Renal cortical epithelial cell (primary cell): ENCODE measurements at regions not wholly inside any gene's neighbourhood (a gene's known extent, or its start where the extent isn't known, plus 50 kb on each side); places are given as distances from the start of the nearest gene placed in this dataset.
"Not testable (repeated sequence)": the region's sequence is repeated elsewhere in the genome, so short reads cannot be mapped to it uniquely, and the experiment has no call there.

Experiments used
- DNase-seq: peaks from one replicate; pipeline ENCODE4 v3.0.0-alpha.2; 2011; ENCODE audit warnings: low read depth

DNA sequence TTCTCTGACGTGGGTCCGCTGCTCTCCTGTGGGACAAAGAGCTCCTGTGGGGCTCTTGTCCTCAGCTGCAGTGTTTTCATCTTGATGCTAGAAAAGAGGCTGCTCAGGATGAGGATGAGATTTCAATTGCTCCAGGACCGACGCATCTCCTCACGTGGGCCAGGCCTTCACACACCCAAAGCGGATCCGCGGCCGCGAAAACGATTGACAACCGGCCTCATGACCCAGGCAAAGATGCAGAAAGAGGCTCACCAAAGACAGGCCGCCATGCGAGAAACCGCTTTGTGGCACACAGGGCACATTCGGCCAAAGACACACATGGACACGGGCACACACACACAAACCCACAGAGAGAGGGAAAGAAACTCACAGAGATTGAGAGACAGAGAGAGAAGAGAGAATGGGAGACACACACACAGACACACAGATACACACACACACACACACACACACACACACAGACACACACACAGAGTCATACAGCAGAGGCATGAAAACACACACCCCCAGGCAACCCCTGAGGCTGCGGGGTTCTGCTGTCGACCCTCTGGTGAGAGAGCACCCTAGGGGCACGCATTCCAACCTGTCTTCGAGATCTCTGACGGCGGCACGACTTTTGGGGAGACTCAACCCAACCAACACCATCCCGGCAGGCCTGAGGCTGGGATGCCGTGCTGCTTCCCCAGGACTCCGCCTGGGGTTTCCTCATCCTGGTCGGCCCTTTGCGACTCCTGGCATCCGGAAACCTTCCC, 168.5 kb upstream of the ZNF337 start:
- DNase-seq = not testable (repeated sequence)

DNA sequence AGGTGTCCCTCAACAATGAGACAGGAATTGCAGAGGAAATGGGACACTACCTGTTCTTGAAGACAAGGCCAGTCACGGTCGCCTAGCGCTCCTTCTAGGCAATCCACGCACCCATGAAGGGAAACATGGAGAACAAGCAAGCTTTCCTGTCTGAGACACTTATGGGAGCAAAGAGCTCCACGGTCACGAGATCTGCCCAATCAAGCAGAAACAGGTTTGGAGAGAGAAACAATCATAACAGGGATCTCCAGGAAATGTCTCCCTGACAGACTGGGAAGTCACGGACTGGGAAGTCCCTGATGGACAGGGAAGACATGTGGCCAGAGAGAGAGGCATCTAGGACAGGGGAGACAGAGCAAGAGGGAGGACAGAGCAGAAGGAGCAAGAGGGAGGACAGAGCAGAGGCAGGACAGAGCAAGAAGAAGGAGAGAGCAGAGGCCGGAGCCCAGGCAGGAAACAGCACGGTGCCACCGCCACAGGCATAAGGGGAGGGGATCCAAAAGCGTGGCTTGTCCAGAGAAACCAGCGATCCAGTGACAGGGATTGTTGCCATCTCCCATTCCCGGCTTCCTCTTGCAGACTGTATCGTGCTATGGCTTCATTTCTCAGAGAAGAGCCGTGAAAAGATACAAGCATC, 167.8 kb upstream of the ZNF337 start:
- no peak for DNase-seq

DNA sequence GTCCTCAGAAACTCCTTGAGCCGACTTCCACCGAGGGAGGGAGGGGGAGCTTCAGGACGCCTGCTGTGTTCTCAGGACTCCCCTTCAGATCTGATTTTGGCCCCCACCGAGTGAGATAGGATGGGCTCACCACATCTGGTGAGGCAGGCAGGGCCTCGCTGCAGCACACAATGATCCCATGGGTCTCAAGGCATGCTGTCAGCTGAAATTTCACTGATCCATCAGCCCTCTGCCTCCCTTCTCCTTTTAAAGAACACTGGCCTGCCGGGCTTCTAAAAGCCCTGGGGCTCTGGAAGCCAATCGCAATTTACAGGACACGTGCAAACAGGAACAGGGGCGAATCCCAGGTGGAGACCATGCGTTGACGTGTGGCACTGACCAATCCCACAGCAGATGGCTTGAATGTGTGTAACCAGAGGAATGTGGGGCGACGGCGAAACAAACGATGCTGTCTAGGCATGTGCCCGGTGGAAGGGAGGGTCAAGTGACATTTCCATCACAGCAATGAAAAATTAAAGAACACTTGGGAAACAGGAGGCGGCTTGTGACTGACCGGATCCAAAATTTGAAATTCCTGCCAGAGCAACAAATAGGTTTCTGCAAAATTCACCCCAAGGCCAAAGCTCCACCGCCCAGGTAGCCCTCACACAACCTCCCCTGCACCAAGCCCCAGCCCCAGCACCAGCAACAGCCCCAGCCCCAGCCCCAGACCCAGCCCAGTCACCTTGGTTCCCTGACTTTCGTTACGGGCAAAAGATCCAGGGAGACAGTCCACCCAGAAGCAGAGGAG, 167.1 kb upstream of the ZNF337 start:
- no peak for DNase-seq

DNA sequence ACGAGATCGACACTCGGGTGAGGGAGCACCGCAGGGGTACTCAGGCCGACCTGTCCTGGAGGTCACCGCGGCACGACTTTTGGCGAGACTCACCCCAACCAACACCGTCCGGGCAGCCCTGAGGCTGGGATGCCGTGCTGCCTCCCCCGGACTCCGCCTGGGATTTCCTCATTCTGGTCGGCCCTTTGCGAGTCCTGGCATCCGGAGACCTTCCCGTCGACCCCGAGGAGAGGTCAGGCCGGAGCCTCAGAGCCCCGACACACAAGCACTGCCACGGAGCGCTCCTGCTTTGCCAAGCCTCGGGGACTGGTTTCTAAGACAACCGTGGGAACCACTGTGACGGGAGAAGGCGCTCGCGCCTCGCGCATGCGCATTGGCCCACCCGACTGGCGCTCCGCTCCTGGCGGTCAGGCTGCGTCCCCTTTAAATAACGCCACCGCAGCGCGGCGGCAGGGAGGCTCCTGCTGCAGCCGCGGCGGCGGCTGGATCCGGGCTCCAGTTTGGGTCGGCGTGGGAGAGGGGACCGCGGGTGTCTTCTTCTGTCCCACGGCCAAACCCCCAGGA, 166.4 kb upstream of the ZNF337 start:
- peak; percentile 65 for DNase-seq

DNA sequence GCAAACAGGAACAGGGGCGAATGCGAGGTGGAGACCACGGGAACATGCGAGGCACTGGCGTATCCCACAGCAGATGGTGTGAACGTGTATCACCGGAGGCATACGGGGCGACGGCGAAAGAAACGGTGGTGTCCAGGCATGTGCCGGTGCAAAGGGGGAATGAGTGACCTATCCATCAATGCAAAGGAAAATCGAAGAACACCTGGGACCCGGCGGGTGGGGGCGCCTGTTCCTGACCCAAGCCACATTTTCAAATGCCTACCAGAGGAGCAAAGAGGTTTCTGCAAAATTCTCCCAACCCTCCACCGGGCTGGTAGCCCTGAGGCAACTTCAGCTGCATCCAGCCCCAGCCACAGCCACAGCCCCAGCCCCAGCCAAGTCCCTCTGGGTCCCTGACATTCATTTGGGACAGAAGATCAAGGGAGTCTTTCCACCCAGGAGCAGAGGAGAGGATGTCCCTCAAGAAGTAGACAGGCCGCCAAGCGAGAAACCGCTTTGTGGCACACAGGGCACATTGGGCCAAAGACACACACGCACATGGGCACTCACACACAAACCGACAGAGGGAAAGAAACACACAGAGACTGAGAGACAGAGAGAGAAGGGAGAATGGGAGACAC, 164.0 kb upstream of the ZNF337 start:
- no peak for DNase-seq

DNA sequence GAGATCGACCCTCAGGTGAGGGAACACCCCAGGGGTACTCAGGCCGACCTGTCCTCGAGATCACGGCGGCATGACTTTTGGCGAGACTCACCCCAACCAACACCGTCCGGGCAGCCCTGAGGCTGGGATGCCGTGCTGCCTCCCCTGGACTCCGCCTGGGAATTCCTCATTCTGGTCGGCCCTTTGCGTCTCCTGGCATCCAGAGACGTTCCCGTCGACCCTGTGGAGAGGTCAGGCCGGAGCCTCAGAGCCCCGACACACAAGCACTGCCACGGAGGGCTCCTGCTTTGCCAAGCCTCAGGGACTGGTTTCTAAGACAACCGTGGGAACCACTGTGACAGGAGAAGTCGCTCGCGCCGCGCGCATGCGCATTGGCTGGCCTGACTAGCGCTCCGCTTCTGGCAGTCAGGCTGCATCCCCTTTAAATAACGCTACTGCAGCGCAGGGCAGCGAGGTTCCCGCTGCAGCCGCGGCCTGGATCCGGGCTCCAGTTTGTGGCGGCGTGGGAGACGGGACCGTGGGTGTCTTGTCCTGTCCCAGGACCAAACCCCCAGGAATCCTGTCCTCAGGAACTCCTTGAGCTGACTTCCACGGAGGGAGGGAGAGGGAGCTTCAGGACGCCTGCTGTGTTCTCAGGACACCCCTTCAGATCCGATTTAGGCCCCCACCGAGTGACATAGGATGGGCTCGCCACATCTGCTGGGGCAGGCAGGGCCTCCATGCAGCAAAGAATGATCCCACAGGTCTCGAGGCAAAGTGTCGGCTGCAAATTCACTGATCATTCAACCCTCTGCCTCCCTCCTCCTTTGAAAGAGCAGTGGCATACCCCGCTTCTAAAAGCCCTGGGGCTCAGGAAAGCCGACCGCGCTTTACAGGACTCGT, 163.2 kb upstream of the ZNF337 start:
- peak; percentile 37 for DNase-seq

DNA sequence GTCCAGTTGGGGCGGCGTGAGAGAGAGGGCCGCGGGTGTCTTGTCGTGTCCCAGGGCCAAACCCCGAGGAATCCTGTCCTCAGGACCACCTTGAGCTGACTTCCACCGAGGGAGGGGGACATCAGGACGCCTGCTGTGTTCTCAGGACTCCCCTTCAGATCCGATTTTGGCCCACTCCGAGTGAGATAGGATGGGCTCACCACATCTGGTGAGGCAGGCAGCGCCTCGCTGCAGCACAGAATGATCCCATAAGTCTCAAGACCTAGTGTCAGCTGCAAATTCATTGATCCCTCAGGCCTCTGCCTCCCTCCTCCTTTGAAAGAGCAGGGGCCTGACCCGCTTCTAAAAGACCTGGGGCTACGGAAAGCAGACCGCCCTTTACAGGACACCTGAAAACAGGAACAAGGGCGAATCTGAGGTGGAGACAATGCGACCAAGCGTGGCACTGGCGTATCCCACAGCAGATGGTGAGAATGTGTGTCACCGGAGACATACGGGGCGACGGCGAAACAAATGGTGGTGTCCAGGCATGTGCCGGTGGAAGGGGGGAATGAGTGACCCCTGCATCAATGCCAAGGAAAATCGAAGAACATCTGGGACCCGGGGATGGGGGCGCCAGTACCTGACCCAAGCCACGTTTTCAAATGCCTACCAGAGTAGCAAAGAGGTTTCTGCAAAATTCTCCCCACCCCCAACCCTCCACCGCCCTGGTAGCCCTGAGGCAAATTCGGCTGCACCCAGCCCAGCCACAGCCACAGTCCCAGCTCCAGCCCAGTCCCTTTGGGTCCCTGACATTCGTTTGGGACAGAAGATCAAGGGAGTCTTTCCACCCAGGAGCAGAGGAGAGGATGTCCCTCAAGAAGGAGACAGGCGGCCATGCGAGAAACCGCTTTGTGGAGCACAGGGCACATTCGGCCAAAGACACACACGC, 162.1 kb upstream of the ZNF337 start:
- DNase-seq = no peak

DNA sequence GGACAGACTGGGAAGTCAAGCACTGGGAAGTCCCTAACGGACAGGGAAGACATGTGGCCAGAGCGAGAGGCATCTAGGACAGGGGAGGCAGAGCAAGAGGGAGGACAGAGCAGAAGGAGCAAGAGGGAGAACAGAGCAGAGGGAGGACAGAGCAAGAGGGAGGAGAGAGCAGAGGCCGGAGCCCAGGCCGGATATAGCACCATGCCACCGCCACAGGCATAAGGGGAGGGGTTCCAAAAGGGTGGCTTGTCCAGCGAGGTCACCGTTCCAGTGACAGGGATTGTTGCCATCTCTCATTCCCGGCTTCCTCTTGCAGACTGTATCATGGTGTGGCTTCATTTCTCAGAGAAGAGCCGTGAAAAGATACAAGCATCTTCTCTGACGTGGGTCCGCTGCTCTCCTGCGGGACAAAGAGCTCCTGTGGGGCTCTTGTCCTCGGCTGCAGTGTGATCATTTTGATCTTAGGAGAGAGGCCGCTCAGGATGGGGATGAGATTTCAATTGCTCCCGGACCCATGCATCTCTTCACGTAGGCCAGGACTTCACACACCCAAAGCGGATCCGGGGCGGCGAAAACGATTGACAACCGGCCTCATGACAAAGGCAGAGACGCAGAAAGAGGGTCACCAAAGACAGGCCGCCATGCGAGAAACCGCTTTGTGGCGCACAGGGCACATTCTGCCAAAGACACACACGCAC, 160.6 kb upstream of the ZNF337 start:
- not testable (repeated sequence) for DNase-seq

DNA sequence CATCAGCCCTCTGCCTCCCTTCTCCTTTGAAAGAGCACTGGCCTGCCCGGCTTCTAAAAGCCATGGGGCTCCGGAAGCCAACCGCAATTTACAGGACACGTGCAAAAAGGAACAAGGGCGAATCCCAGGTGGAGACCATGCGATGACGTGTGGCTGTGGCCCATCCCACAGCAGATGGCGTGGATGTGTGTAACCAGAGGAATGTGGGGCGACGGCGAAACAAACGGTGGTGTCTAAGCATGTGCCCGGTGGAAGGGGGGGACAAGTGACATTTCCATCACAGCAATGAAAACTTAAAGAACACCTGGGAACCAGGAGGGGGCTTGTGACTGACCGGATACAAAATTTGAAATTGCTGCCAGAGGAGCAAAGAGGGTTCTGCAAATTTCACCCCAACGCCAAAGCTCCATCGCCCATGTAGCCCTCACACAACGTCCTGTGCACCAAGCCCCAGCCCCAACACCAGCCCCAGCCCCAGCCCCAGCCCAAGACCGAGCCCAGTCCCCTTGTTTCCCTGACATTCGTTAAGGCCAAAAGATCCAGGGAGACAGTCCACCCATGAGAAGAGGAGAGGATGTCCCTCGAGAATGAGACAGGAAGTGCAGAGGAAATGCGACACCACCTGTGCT, 159.7 kb upstream of the ZNF337 start:
- DNase-seq = no peak

DNA sequence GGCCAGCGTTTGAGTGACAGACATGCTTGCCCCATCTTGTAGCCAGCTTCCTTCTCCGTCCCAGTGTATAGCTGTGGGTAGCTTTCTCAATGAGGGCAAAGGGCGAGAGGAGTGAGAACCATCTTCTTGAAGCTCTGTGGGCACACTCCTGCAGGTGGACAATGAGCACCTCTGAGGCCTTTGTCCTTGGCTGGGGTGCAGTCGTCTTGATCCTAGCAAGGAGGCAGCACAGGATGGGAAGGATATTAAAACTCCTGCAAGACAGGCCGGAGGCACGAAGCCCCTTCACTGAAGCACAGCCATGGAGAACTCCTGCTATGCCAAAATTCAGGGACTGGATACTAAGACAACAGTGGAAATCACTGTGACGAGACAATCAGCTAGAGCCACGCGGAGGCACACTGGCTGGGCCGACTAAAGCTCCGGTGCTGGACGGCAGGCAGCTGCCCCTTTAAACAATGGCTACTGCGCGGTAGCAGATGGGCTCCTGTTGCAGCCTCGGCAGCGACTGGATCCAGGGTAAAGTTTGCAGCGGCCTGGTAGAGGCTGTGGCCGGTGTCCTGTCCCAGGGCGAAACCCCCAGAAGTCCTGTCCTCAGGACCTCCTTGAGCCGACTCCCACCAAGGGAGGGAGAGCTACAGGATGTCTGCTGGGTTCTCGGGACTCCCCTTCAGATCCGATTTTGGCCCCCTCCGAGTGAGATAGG, 159.0 kb upstream of the ZNF337 start:
- not testable (repeated sequence) for DNase-seq

DNA sequence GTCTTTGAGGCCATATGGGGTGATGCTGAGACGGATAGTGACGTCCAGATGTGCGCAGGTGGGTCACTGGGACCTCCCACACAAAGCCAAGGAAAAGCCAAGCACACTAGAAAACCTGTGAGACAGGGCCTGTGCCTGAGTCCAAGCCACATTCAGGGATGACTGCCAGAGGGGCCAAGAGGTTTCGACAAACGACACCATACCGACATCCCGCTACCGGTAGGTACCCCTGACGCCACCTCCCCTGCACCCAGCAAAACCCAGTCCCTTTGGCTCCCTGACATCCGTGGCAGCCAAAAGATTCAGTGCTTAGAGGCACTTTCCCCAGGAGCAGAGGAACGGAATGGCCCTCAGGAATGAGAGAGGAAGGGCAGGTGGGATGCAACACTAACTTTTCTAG, 158.0 kb upstream of the ZNF337 start:
- DNase-seq = not testable (repeated sequence)

DNA sequence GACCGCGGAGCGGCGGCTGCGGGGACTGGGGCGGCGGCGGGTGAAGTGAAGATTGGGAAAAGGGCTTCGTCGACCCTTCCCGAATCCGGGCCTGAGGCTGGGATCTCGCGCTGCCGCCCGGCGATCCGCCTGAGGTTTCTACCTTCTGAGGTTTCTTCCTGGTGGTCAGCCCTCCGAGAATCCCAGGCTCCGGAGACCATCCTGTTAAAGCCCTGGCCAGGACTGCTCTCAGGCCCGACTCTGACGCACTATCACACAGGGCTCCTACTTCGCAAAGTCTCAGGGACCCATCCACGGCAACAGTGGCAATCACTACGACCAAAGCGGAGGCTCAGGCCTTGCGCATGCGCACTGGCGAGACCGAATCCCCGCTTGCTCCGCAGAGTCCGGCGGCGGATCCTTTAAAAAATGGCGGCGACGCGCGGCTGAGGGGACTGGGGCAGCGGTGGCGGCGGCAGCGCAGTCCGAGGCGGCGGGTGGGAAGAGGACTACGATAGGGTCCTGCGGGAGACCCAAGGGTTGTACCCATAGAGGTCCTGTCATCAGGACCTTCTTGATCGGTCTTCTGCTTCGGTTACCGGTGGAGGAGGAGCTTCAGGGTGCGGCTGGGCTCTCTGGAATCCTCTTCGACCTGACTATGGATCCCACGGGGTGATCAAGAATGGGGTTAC, 157.2 kb upstream of the ZNF337 start:
- peak; percentile 47 for DNase-seq

DNA sequence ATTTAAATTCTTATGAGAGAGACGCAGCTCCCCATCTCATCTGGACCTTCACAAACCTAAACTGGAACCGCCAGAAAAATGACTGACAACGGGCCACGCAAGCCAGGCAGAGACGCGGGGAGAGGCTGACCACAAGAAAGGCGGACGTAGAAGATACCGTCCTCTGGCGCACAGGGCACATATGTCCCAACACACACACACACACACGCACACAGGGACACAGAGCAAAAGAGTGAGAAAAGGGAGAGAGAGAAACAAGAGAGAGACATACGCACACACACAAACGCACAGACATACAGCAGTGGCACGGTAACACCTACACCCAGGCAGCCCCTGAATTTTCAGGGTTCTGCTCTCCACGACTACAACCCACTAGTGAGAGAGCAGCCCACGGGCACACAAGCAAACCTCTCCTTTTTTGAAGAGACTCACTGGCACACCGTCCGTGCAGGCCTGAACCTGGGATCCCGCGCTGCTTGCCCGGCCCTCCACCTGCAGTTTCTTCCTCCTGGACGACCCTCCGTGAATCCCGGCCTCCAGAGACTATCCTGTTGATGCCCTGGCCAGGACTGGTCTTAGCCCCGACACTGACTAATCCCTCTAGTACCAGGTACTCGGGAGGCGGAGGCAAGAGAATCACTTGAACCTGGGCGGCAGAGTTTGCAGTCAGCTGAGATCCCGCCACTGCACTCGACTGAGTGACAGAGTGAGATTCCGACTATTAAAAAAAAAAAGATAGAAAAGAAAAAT, 156.5 kb upstream of the ZNF337 start:
- not testable (repeated sequence) for DNase-seq

DNA sequence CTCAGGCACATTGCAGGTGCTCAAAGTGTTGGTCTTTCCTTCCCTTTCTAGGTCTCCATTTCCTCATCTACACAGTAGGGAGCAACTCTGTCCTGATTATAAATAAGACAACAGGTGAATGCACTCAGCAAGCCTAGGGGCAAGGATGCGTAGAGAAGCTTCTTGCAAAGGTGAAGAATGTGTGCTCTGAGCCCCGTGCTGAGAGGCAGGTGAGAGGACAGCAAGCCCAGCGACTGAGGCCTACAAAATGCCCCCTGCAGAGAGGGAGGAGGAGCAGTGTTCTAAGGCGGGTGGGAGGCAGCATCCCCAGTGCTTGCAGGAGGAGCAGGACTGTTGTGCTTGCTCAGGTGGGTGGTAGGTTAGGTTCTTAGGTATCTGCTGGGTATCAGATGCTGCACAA, 153.5 kb upstream of the ZNF337 start:
- DNase-seq = not testable (repeated sequence)

DNA sequence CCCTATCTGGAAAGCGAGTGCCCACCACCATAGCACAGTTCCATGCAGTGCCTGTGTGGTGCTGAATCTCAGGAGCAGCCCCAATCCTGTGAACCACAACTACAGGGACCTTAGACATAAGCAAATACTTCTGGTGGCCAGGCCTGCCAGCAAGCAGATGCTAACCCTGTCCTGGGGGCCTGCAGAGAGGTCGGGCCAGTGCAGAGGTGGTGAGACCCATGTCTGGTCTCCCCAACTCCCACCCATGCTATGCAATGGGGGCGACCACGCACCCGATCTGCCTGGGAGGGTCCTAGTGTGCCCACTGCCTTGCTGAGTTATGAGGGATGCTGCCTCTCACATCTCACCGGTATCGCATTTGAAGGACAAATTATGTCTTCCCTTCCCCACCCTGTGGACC, 151.6 kb upstream of the ZNF337 start:
- DNase-seq = no peak

DNA sequence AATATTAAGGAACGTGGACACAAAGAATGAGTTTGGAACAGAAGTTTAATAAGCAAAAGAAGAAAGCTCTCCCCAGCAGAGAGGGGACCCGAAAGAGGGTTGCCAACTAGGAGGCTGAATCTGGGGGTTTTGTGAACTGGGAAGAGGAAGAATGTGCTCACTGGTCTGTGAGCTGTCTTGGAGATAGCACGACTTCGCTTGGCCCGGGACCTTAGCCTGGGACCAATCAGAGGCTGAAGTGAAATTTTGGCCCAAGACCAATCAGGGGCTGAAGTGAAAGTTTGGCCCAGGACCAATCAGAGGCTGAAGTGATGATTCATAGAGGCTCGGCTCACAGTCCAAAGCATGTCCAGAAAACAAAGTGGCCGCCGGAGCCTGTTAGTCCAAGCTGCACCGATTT, 148.0 kb upstream of the ZNF337 start:
- DNase-seq = not testable (repeated sequence)

DNA sequence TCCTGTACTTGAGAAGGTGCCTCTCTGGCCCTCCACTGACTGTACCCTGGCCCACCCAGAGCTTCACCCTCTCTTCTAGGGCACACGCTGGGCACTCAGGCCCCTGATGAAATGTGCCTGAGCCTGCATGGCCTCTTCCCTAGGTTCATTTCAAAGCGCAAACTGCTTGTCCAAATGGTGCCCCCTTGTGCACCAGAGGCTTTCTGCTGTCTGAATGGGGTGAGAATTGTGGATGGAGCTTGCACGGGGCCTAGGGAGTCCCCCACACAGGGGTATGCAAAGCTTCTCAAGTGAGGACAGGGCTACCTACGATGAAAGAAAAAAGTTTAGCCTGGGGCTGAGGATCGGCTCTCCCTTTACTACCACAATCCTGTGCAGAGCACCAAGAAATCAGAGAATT, 116.9 kb upstream of the ZNF337 start:
- not testable (repeated sequence) for DNase-seq
